ENCODE measurements at regions not wholly inside any gene's neighbourhood (a gene's known extent, or its start where the extent isn't known, plus 50 kb on each side); places are given as distances from the start of the nearest gene placed in this dataset.
"Not testable (repeated sequence)": the region's sequence is repeated elsewhere in the genome, so short reads cannot be mapped to it uniquely, and the experiment has no call there.

- Histone ChIP-seq H3K27me3 (ENCODE audit: control insufficient read depth, extremely low read depth, insufficient read depth, low read length) (no peaks in the 10 kb centered on the region), H3K4me2 (ENCODE audit: control insufficient read depth, extremely low read depth, insufficient read depth, low read depth, low read length) (no peak overlapping the region), H4K20me1 (ENCODE audit: control insufficient read depth, extremely low read depth, insufficient read depth, low read length) (no peaks in the 10 kb centered on the region), H3K36me3 (ENCODE audit: control insufficient read depth in 2 of 2, extremely low read depth in 1 of 2, insufficient read depth in 2 of 2, low read length in 2 of 2) (no peaks in the 10 kb centered on the region), H3K27ac (ENCODE audit: control insufficient read depth, insufficient read depth, low read length) (no peak overlapping the region), H3K4me1 (ENCODE audit: control insufficient read depth, extremely low read depth, insufficient read depth, low read length) (peaks cover 17% of the 10 kb centered on the region), H2AFZ (ENCODE audit: control insufficient read depth, low read length) (no peak overlapping the region), H3K79me2 (ENCODE audit: control insufficient read depth, insufficient read depth, low read length) (no peaks in the 10 kb centered on the region), H3K9me3 (ENCODE audit: control insufficient read depth, low read depth, low read length) (no peaks in the 10 kb centered on the region), H3K4me3 (ENCODE audit: control insufficient read depth in 2 of 3, extremely low read depth in 1 of 3, insufficient read depth in 2 of 3, low read depth in 1 of 3, low read length in 3 of 3) (no peak overlapping the region), H3K9me1 (ENCODE audit: control insufficient read depth, extremely low read depth, insufficient read depth, low read length) (no peaks in the 10 kb centered on the region), H3K9ac (ENCODE audit: control insufficient read depth, extremely low read depth, insufficient read depth, low read length) (no peak overlapping the region)
- no peak for FAIRE-seq
- DNase-seq (ENCODE audit: low read depth, low spot score), result no peak
- dilution Hi-C loops (cut with MboI; ENCODE audit: extremely low pct_ligation_motif_present, low sequenced_read_pairs), result no loop called here
- TF ChIP-seq EZH2 (IDR thresholded peaks at IDR 0.05; ENCODE audit: low read length), result no peak
- TF ChIP-seq, protein P1, sequence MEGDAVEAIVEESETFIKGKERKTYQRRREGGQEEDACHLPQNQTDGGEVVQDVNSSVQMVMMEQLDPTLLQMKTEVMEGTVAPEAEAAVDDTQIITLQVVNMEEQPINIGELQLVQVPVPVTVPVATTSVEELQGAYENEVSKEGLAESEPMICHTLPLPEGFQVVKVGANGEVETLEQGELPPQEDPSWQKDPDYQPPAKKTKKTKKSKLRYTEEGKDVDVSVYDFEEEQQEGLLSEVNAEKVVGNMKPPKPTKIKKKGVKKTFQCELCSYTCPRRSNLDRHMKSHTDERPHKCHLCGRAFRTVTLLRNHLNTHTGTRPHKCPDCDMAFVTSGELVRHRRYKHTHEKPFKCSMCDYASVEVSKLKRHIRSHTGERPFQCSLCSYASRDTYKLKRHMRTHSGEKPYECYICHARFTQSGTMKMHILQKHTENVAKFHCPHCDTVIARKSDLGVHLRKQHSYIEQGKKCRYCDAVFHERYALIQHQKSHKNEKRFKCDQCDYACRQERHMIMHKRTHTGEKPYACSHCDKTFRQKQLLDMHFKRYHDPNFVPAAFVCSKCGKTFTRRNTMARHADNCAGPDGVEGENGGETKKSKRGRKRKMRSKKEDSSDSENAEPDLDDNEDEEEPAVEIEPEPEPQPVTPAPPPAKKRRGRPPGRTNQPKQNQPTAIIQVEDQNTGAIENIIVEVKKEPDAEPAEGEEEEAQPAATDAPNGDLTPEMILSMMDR (optimal IDR thresholded peaks at IDR 0.05 in 1 of 3, IDR thresholded peaks at IDR 0.05 in 1 of 3, conservative IDR thresholded peaks at IDR 0.05 in 1 of 3; ENCODE audit: extremely low read depth in 1 of 3, insufficient read depth in 2 of 3, low read length in 3 of 3), result no peak
These were observed 290.4 kb downstream of the ABCC12 start for GRCh38 chr16:47865337-47865855.

- H2AFZ ChIP-seq (ENCODE audit: control insufficient read depth, low read length); H3K9ac ChIP-seq (ENCODE audit: control insufficient read depth, extremely low read depth, insufficient read depth, low read length); H4K20me1 ChIP-seq (ENCODE audit: control insufficient read depth, extremely low read depth, insufficient read depth, low read length); H3K4me3 ChIP-seq (ENCODE audit: control insufficient read depth in 2 of 3, extremely low read depth in 1 of 3, insufficient read depth in 2 of 3, low read depth in 1 of 3, low read length in 3 of 3); H3K27me3 ChIP-seq (ENCODE audit: control insufficient read depth, extremely low read depth, insufficient read depth, low read length); dilution Hi-C loops (cut with MboI; ENCODE audit: extremely low pct_ligation_motif_present, low sequenced_read_pairs); H3K36me3 ChIP-seq (ENCODE audit: control insufficient read depth in 2 of 2, extremely low read depth in 1 of 2, insufficient read depth in 2 of 2, low read length in 2 of 2); H3K27ac ChIP-seq (ENCODE audit: control insufficient read depth, insufficient read depth, low read length); H3K79me2 ChIP-seq (ENCODE audit: control insufficient read depth, insufficient read depth, low read length); DNase-seq (ENCODE audit: low read depth, low spot score); H3K9me1 ChIP-seq (ENCODE audit: control insufficient read depth, extremely low read depth, insufficient read depth, low read length); H3K9me3 ChIP-seq (ENCODE audit: control insufficient read depth, low read depth, low read length); H3K4me2 ChIP-seq (ENCODE audit: control insufficient read depth, extremely low read depth, insufficient read depth, low read depth, low read length); FAIRE-seq: not testable (repeated sequence)
- peaks cover 18% of the 10 kb centered on the region for H3K4me1 ChIP-seq (ENCODE audit: control insufficient read depth, extremely low read depth, insufficient read depth, low read length)
These were observed 291.5 kb downstream of the ABCC12 start for GRCh38 chr16:47864262-47864661.

GRCh38 chr16:47861999-47862398, 293.8 kb downstream of the ABCC12 start:
- no peaks in the 10 kb centered on the region for H3K79me2 ChIP-seq (ENCODE audit: control insufficient read depth, insufficient read depth, low read length)
- dilution Hi-C loops (cut with MboI; ENCODE audit: extremely low pct_ligation_motif_present, low sequenced_read_pairs), result no loop called here
- H4K20me1 ChIP-seq (ENCODE audit: control insufficient read depth, extremely low read depth, insufficient read depth, low read length), result no peaks in the 10 kb centered on the region
- no peak overlapping the region for H3K4me2 ChIP-seq (ENCODE audit: control insufficient read depth, extremely low read depth, insufficient read depth, low read depth, low read length)
- H3K9me3 ChIP-seq (ENCODE audit: control insufficient read depth, low read depth, low read length), result no peaks in the 10 kb centered on the region
- H2AFZ ChIP-seq (ENCODE audit: control insufficient read depth, low read length), result no peak overlapping the region
- FAIRE-seq (no peak), DNase-seq (ENCODE audit: low read depth, low spot score) (no peak)
- H3K4me3 ChIP-seq (ENCODE audit: control insufficient read depth in 2 of 3, extremely low read depth in 1 of 3, insufficient read depth in 2 of 3, low read depth in 1 of 3, low read length in 3 of 3), result no peak overlapping the region
- no peaks in the 10 kb centered on the region for H3K36me3 ChIP-seq (ENCODE audit: control insufficient read depth in 2 of 2, extremely low read depth in 1 of 2, insufficient read depth in 2 of 2, low read length in 2 of 2)
- peaks cover 25% of the 10 kb centered on the region for H3K4me1 ChIP-seq (ENCODE audit: control insufficient read depth, extremely low read depth, insufficient read depth, low read length)
- no peaks in the 10 kb centered on the region for H3K9me1 ChIP-seq (ENCODE audit: control insufficient read depth, extremely low read depth, insufficient read depth, low read length)
- H3K27me3 ChIP-seq (ENCODE audit: control insufficient read depth, extremely low read depth, insufficient read depth, low read length), result no peaks in the 10 kb centered on the region
- no peak overlapping the region for H3K27ac ChIP-seq (ENCODE audit: control insufficient read depth, insufficient read depth, low read length)
- no peak overlapping the region for H3K9ac ChIP-seq (ENCODE audit: control insufficient read depth, extremely low read depth, insufficient read depth, low read length)
- no peak for TF ChIP-seq EZH2 (IDR thresholded peaks at IDR 0.05; ENCODE audit: low read length)
- TF ChIP-seq, protein P1 (optimal IDR thresholded peaks at IDR 0.05 in 1 of 3, IDR thresholded peaks at IDR 0.05 in 1 of 3, conservative IDR thresholded peaks at IDR 0.05 in 1 of 3; ENCODE audit: extremely low read depth in 1 of 3, insufficient read depth in 2 of 3, low read length in 3 of 3), result no peak
